HL-60 (cell line): ENCODE measurements at regions not wholly inside any gene's neighbourhood (a gene's known extent, or its start where the extent isn't known, plus 50 kb on each side); places are given as distances from the start of the nearest gene placed in this dataset.

ENCODE experiments used
- CTCF ChIP-seq: IDR thresholded peaks from one replicate; pipeline ENCODE4 v1.5.1; 2011; ENCODE audit warnings: low read length, control low read depth, inconsistent platforms; ENCODE audit not compliant: insufficient read depth
- POLR2AphosphoS5 ChIP-seq: IDR thresholded peaks from 2 replicates; pipeline ENCODE4 v1.6.1; 2012; ENCODE audit warnings: low read depth
- REST ChIP-seq: IDR thresholded peaks from 2 replicates; pipeline ENCODE4 v1.6.1; 2012; ENCODE audit warnings: low read depth; ENCODE audit not compliant: insufficient replicate concordance

- TF ChIP-seq CTCF (no peak), REST (no peak), POLR2AphosphoS5 (no peak)
These were observed 1169.4 kb downstream of the GALC start for GRCh38 chr14:86823581-86823980.
